Activated CD4-positive, CD25-positive, alpha-beta regulatory T cell treated with anti-CD3 and anti-CD28 coated beads, Interleukin-2, amount 50 U/mL, for 72 hours (primary cell): ENCODE measurements at regions not wholly inside any gene's neighbourhood (a gene's known extent, or its start where the extent isn't known, plus 50 kb on each side); places are given as distances from the start of the nearest gene placed in this dataset.

Source experiments
- DNase-seq: peaks from one replicate; pipeline ENCODE4 v3.0.0; 2021

- no peak for DNase-seq
Measured at GRCh38 chr17:74028354-74029116, 174.9 kb upstream of the RPL38 start.

- DNase-seq: no peak
Measured at GRCh38 chr17:74031316-74032090, 172.0 kb upstream of the RPL38 start.

- no peak for DNase-seq
Measured at GRCh38 chr17:74032222-74032621, 171.3 kb upstream of the RPL38 start.

- no peak for DNase-seq
Measured at GRCh38 chr17:74037320-74037719, 166.2 kb upstream of the RPL38 start.

GRCh38 chr17:74040291-74040690 lies 163.2 kb upstream of the RPL38 start:
- DNase-seq: no peak

- DNase-seq: no peak
Measured at GRCh38 chr17:74040729-74041128, 162.7 kb upstream of the RPL38 start.

GRCh38 chr17:74041869-74042640 lies 161.4 kb upstream of the RPL38 start:
- no peak for DNase-seq

- DNase-seq: peak; percentile 32
Measured at GRCh38 chr17:74042744-74043486, 160.6 kb upstream of the RPL38 start.

GRCh38 chr17:74043976-74044375 lies 159.5 kb upstream of the RPL38 start:
- no peak for DNase-seq

- no peak for DNase-seq
Measured at GRCh38 chr17:74045608-74046280, 157.7 kb upstream of the RPL38 start.

- no peak for DNase-seq
Measured at GRCh38 chr17:74049167-74049966, 154.1 kb upstream of the RPL38 start.

GRCh38 chr17:74049967-74050458 lies 153.5 kb upstream of the RPL38 start:
- no peak for DNase-seq

- DNase-seq: no peak
Measured at GRCh38 chr17:74051348-74051747, 152.1 kb upstream of the RPL38 start.

GRCh38 chr17:74052993-74053711 lies 150.3 kb upstream of the RPL38 start:
- no peak for DNase-seq

GRCh38 chr17:74053712-74054078 lies 149.8 kb upstream of the RPL38 start:
- no peak for DNase-seq

GRCh38 chr17:74054249-74054648 lies 149.2 kb upstream of the RPL38 start:
- no peak for DNase-seq

- no peak for DNase-seq
Measured at GRCh38 chr17:74055508-74056160, 147.8 kb upstream of the RPL38 start.

GRCh38 chr17:74059479-74060240 lies 143.8 kb upstream of the RPL38 start:
- DNase-seq: no peak

GRCh38 chr17:74061758-74062157 lies 141.7 kb upstream of the RPL38 start:
- DNase-seq: no peak
